ENCODE measurements at regions not wholly inside any gene's neighbourhood (a gene's known extent, or its start where the extent isn't known, plus 50 kb on each side); places are given as distances from the start of the nearest gene placed in this dataset.
"Not testable (repeated sequence)": the region's sequence is repeated elsewhere in the genome, so short reads cannot be mapped to it uniquely, and the experiment has no call there.

DNA sequence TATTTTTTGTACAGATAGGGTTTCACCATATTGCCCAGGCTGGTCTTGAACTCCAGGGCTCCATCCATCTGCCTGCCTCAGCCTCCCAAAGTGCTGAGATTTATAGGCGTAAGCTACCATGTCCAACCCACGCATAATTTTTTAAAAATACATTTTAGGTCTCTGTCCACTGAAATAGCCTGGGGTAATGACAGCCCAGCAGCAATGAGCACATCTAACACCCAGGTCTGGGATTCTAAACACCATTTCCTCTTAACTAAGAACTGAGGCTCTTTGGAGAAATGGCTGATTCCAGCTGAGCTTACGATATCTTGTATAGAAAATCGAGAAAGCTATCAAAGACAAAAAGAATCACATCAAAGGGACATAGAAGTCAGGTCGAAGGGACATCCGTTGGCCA lies 245.3 kb downstream of the PARN start:
- Histone ChIP-seq H3K4me3 (replicated peaks; ENCODE audit: insufficient read depth, low read length) (no peak overlapping the region), H3K27ac (replicated peaks) (no peak overlapping the region), H3K27me3 (ENCODE audit: insufficient read depth, poor library complexity, severe bottlenecking) (no peaks in the 10 kb centered on the region)
- no peak for TF ChIP-seq SPI1 (IDR thresholded peaks at IDR 0.05; ENCODE audit: borderline replicate concordance, low read depth)
- TF ChIP-seq, protein P1, sequence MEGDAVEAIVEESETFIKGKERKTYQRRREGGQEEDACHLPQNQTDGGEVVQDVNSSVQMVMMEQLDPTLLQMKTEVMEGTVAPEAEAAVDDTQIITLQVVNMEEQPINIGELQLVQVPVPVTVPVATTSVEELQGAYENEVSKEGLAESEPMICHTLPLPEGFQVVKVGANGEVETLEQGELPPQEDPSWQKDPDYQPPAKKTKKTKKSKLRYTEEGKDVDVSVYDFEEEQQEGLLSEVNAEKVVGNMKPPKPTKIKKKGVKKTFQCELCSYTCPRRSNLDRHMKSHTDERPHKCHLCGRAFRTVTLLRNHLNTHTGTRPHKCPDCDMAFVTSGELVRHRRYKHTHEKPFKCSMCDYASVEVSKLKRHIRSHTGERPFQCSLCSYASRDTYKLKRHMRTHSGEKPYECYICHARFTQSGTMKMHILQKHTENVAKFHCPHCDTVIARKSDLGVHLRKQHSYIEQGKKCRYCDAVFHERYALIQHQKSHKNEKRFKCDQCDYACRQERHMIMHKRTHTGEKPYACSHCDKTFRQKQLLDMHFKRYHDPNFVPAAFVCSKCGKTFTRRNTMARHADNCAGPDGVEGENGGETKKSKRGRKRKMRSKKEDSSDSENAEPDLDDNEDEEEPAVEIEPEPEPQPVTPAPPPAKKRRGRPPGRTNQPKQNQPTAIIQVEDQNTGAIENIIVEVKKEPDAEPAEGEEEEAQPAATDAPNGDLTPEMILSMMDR (IDR thresholded peaks at IDR 0.05; ENCODE audit: insufficient read depth, low read length) = no peak
- TF ChIP-seq, protein P2, sequence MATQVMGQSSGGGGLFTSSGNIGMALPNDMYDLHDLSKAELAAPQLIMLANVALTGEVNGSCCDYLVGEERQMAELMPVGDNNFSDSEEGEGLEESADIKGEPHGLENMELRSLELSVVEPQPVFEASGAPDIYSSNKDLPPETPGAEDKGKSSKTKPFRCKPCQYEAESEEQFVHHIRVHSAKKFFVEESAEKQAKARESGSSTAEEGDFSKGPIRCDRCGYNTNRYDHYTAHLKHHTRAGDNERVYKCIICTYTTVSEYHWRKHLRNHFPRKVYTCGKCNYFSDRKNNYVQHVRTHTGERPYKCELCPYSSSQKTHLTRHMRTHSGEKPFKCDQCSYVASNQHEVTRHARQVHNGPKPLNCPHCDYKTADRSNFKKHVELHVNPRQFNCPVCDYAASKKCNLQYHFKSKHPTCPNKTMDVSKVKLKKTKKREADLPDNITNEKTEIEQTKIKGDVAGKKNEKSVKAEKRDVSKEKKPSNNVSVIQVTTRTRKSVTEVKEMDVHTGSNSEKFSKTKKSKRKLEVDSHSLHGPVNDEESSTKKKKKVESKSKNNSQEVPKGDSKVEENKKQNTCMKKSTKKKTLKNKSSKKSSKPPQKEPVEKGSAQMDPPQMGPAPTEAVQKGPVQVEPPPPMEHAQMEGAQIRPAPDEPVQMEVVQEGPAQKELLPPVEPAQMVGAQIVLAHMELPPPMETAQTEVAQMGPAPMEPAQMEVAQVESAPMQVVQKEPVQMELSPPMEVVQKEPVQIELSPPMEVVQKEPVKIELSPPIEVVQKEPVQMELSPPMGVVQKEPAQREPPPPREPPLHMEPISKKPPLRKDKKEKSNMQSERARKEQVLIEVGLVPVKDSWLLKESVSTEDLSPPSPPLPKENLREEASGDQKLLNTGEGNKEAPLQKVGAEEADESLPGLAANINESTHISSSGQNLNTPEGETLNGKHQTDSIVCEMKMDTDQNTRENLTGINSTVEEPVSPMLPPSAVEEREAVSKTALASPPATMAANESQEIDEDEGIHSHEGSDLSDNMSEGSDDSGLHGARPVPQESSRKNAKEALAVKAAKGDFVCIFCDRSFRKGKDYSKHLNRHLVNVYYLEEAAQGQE (IDR thresholded peaks at IDR 0.05; ENCODE audit: insufficient replicate concordance, low read depth) = no peak
- no peak for TF ChIP-seq POLR2AphosphoS5 (IDR thresholded peaks at IDR 0.05; ENCODE audit: low read depth)
- TF ChIP-seq GABPA (IDR thresholded peaks at IDR 0.05; ENCODE audit: low read depth) = no peak
- DNase-seq (ENCODE audit: low read depth in 1 of 2, low spot score in 1 of 2) = no peak

DNA sequence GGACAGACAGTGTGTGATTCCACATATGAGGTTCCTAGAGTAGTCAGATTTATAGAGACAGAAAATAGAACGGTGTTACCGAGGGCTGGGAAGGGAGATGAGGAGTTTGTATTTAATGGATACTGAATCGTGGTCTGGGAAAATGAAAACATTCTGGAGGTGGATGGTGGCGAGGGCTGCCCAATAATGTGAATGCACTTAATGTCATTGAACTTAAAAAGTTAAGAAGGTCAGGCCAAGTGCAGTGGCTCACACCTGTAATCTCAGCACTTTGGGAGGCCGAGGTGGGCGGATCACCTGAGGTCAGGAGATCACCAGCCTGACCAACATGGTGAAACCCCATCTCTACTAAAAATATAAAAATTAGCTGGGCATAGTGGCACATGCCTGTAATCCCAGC lies 246.2 kb downstream of the PARN start:
- not testable (repeated sequence) for DNase-seq (ENCODE audit: low read depth in 1 of 2, low spot score in 1 of 2); H3K4me3 ChIP-seq (replicated peaks; ENCODE audit: insufficient read depth, low read length); H3K27ac ChIP-seq (replicated peaks); H3K27me3 ChIP-seq (ENCODE audit: insufficient read depth, poor library complexity, severe bottlenecking)

DNA sequence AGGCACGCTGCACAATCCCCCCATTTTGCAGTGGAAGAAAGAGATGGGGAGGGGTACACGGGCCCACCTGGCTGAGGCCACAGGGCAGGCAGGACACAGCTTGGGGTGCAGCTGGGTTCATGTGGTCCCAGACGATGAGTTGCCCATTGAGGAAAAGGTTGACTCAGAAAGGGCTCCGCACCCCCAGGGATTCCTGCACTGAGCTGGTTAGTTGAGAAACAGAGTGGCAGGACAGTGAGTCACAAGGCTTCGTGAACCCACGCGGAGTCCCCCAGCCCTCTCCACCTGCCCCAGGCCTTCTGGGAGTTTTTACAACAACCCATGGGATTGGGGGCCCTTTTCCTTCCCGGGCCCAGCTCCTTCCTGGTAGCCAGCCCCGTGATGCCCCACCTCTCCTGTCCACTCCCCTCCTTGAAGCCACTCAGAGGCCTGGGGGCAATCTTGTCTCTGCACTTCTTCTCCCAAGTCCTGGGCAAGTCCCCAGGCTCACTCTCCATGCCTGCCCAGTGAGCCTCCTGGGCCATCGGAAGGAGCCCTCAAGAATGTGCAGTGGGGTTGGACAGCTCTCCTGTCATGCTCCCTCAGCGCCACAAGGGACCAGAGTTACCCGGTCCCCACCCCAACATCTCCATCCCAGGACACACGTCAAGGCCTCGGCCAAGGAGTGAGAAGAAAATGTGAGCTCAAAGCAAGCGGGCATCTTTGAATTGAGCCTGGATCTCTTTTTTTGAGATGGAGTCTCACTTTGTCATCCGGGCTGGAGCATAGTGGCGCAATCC lies 251.2 kb downstream of the PARN start:
- Histone ChIP-seq H3K4me3 (replicated peaks; ENCODE audit: insufficient read depth, low read length) (no peak overlapping the region), H3K27ac (replicated peaks) (no peak overlapping the region), H3K27me3 (ENCODE audit: insufficient read depth, poor library complexity, severe bottlenecking) (no peaks in the 10 kb centered on the region)
- DNase-seq (ENCODE audit: low read depth in 1 of 2, low spot score in 1 of 2) = no peak
- TF ChIP-seq SPI1 (IDR thresholded peaks at IDR 0.05; ENCODE audit: borderline replicate concordance, low read depth) = no peak
- no peak for TF ChIP-seq POLR2AphosphoS5 (IDR thresholded peaks at IDR 0.05; ENCODE audit: low read depth)
- TF ChIP-seq GABPA (IDR thresholded peaks at IDR 0.05; ENCODE audit: low read depth) = no peak
- TF ChIP-seq, protein P1 (IDR thresholded peaks at IDR 0.05; ENCODE audit: insufficient read depth, low read length) = no peak
- TF ChIP-seq, protein P2 (IDR thresholded peaks at IDR 0.05; ENCODE audit: insufficient replicate concordance, low read depth) = no peak

DNA sequence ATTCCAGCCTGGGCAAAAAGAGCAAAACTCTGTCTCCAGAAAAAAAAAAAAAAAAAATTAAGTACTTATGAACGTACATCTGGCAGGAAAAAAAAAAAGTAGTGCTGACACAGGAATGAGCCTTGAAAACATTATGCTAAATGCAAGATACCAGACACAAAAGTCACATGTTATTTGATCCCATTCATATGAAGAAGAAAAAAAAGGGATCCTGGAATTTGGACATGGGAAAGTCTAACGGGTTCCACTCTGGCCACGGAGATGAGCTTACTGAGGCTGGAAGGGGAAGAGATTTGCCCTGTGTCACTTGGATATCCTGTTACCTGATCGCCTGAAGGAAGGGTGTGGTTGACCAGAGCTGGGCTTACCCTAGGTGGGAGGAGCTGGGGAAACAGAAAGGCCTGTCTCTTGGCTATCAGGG lies 251.9 kb downstream of the PARN start:
- Histone ChIP-seq H3K4me3 (replicated peaks; ENCODE audit: insufficient read depth, low read length) (no peak overlapping the region), H3K27me3 (ENCODE audit: insufficient read depth, poor library complexity, severe bottlenecking) (no peaks in the 10 kb centered on the region), H3K27ac (replicated peaks) (no peak overlapping the region)
- DNase-seq (ENCODE audit: low read depth in 1 of 2, low spot score in 1 of 2) = no peak
- TF ChIP-seq POLR2AphosphoS5 (IDR thresholded peaks at IDR 0.05; ENCODE audit: low read depth) = no peak
- TF ChIP-seq, protein P1 (IDR thresholded peaks at IDR 0.05; ENCODE audit: insufficient read depth, low read length) = no peak
